Stimulated activated CD4-positive, alpha-beta T cell treated with anti-CD3 and anti-CD28 coated beads, Interleukin-2, amount 100 ng/mL, for 24 hours (primary cell): ENCODE measurements at regions not wholly inside any gene's neighbourhood (a gene's known extent, or its start where the extent isn't known, plus 50 kb on each side); places are given as distances from the start of the nearest gene placed in this dataset.

Experiments used
- DNase-seq, 2 donors: peaks; one replicate each; pipeline ENCODE4 v3.0.0-alpha.2; 2020

DNA sequence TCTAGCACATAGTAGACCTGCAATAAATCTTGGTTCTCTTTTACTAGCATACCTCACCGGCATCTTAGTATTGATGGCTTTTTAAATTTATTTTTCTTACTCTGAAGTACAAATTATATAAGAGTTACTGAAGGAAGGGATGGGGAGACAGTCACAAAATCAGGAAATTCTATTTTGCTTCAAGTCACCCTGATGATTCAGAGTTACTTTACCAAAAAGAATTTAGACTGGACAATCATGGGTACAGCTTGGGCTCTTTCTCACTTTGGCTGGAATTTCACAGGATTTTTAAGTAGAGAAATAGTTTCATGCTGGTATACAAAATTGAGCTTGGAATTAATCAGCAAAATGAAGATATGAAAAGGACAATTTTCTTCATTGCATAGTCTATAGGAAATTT, 919.2 kb downstream of the METTL15 start:
- no peak for DNase-seq

DNA sequence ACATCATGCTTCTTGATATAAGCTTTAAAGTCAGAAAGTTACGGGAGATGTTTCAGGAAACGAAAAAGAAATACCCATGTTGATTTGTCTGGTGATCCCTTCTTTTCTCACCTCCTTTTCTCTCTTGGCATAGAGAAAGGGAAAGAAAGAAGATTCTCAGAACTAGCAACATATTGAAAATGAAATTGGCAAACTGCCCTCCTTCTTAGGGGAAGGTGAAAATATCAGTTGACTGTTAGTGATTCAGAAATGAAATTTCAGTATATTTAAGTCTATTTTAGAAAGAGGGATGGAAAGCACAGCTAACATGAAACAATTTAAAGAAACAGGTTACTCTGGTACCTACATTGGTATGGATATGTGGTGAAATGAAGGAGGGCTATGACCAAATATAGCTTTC, 918.1 kb downstream of the METTL15 start:
- no peak for DNase-seq

DNA sequence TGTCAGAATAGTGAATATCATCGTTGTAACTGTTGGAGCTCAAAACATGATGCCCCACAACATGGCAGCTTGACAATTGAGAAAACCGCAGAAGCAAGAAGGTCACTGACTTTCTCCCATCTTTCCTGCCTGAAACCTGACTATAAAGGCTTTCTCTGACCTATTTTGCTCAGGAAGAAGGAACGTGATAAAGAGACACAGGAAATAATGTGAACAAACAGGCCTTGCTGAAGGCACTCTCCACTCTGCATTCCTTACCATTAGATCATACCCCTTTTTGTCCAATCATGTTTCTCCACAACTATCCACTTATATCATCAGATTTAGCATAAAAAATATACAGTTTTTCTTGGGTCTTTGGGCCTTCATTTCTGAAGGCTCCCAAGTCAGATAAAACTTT, 916.8 kb downstream of the METTL15 start:
- DNase-seq, result no peak

DNA sequence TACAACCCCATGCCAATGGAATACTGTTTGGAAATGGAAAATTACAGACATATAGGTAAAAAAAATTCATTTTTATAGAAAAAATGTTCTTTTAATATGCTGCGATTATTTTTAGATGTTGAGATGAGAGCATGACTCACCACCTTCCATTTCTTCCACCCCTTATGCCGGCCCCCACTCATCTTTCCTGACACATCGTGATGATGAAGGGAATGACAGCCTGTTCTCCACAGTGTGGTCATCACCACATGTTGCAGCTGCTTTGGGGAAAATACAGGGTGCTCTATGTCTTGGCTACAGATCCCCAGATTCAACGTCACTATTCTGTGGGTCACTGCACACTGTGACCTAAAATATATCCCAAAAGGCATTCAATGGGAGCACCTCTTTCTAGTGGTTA, 916.2 kb downstream of the METTL15 start:
- DNase-seq, result no peak

DNA sequence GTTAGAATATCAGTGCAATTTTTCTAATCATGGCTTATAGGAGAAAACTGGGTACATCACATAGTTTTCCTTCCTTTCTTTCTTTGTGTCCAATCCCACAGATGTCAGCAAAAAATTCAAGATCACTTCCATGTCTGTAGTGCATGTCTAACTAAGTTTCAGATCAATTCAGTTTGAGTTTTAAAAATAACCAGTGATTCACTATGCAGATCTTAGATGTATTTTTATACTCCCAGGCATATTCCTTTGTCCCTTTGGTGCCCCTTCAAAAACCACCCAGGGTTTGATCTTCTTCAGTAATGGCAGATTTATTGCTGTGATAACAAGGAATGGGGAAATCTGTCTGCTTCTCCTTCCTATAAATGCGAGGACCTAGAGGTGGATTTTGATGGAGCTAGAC, 915.6 kb downstream of the METTL15 start:
- no peak for DNase-seq

DNA sequence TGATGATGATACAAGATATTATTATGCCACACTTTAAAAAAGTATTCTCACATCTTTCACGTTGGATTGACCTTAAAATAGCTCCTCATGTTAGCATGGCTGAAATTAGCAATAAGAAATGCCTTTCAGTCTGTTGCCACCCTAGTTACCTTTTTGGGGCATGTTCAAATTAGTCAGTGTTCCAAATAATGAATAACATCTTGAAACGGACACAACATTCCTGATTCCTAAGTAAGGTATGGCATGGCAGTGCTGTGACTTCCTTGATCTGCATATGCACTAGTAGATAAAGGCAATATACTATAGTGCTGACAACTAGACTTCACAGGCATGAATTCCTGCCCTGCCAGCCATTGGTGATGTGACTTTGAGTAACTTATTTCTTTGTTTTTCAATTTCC, 914.5 kb downstream of the METTL15 start:
- no peak for DNase-seq

DNA sequence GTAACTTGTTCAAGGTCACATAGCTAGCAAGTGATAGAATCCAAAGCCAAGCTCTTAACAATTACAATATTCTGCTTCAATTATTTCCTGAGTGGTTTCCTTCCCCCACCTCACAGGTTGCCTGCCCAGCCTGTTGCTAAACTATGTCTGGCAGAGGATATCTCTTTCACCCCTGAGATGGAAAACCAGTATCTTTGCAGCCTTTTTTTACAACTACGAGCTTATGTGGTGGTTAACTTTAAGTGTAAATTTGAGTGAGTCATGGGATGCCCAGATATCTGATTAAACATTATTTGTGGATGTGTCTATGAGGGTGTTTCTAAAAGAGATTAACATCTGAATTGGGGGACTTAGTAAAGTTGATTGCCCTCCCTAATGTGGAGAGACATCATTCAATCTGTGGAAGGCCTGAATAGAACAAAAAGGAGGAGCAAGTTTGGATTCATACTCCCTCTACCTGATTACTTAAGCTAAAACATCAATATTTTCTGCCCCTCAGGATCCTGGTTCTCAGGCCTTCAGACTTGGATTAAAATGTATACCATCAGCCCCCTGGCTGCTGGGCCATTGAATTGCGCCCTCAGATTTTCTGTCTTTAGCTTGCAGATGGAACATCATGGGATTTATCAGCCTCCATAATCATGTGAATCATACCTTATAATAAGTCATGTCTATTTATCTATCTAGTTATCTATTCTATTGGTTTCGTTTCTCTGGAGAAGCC, 911.9 kb downstream of the METTL15 start:
- no peak for DNase-seq

DNA sequence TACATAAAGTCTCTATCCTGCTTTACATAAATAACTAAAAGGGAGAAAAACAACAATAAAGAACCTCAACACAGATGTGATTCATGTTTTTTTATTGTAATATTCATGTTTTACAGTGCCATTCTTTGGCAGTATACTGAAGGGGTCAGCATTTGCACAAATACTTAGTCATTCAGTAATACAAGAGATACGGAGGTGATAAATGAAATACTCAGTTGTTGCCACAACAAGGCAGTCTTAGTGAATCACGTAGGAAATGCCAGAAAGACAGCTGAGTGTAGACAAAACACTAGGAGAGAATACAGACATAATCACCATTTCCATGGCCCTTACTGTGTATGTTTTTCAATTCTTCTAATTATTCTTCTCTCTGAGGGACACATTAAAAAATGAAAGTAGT, 910.4 kb downstream of the METTL15 start:
- no peak for DNase-seq

DNA sequence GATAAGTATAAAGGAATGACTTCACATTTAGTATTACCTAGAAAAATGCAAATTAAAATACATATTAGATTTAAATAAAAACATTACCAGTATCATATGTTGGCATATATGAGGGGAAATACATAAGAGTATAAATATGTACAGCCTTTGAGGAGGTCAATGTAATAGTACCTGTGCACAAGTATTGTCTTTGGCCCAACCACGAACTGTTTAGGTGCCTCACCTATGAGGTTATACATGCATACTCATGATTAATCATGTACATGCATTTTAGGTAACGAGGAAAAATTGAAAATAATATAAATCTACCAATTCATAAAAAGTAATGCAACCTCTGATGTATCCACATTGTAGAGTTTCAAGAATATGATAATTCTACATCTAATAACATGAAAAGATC, 909.8 kb downstream of the METTL15 start:
- no peak for DNase-seq

DNA sequence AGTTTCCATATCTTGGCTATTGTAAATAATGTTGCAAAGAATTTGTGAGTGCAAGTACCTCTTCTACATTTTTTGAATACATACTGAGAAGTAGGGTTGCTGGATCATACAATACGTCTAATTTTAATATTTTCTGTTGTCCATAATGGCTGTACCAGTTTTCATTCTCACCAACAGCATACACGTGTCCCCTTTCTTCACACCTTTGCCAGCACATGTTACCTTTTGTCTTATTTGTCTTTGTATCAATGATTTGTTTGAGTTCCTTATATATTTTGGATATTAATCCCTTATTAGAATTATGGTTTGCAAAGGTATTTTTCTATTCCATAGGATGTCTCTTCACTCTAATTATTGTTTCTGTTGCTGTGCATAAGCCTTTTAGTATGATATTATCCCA, 904.3 kb downstream of the METTL15 start:
- DNase-seq, result no peak

DNA sequence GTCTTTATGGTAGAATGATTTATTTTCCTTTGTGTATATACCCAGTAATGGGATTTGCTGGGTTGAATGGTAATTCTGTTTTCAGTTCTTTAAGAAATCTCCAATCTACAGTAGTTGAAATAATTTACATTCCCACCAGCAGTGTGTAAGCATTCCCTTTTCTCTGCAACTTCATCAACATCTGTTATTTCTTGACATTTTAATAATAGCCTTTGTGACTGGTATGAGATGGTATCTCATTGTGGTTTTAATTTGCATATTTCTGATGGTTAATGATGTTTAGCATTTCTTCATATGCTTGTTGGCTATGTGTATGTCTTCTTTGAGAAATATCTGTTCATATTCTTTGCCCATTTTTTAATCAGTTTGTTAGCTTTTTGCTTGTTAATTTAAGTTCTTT, 901.2 kb downstream of the METTL15 start:
- no peak for DNase-seq

DNA sequence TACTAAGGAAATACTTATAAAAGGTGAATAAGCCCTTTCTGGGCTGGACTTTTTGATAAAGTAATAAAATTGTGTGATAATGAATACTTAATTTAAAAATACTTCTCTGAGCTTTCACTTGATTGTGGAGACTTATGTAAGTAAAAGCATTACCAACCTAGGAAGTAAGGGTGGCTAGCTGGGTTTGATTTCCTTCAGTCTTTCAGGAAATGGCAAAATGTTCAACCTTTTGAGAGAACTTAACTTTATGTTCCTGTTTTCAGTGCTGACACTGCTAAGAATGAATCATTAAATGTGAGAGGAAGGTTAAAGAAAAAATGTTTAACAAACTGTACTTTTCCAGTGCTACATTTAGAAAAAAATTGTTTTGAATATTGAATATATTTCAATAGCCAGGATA, 900.3 kb downstream of the METTL15 start:
- no peak for DNase-seq

DNA sequence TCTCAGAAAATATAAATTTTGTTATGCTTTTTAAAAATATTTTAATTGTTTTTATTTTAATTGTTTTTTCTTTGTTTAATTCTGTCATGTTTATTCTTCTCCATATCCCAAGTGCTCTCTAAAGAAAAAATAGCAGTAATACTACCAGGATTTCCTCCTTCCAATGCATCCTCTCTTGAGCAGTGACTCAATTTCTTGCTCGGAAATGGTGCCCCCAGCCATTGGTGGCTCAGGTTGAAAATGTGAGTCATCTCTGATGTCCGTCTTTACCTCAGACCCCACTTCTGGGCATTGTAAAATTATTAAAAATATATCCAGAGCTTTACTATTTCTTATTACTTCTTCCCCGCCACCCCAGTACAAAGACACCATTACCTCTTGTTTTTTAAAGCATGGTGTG, 898.5 kb downstream of the METTL15 start:
- no peak for DNase-seq

DNA sequence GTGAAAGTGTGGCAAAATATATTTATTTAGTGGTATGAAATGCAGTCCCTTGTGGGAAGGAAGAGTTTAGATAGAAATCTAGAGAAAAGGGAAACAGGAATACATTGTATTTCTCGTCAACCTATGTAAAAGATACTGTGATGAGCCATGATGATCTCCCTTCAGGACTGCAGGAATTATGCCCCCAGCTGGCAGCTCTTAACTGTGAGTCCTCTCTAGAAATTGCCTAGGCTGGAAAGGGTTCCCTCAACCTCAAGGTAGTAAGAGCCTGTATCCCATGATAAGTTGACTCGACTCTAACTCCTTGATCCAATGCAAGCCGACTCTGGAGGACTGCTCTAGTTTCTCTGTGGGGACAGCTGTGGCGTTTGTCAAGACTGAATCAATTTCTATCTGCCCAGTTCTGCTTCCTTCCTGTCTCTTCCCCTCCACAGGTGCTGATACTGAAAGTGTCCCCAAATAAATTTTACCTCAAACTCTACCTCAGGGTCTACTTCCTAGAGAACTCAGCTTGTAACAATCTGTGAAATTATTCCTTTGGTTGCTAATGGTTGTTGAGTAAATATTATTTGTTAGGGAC, 897.3 kb downstream of the METTL15 start:
- DNase-seq, result no peak

DNA sequence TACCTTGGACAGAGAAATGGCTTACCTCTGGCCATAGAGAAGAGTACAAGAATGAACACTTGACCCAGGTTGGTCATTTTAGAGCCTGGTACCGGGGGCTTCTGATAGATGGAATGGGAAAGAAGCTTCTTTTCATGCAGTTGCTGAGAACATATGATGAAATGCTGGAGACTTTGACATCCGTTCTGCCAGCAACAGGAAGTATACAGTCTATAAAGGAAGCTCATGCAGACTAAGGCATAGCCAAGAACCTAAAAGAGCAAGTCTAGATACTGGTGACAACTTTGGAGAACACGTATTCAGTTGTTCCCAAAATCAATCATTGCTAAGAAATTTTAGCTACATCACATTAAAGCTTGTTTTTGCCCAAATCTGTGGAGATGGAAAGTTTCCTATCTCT, 894.6 kb downstream of the METTL15 start:
- no peak for DNase-seq

DNA sequence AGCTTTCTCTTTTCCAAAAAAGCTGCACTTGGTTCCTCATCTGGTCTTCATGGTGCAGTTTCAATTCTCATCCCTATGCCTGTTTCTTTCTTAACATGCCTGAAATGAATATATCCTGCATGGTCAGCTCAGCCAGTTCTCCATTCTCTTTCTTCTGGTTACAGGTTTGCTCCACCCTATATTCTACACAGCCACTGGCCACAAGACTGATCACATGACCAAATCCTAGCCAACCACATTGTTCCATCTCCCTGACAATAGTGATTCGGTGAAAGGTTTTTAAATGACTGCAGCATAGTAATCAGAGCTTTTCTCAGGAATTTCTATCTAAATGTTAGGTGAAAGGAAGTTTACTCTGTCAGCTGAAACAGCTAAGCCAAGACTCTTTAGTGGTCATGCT, 891.4 kb downstream of the METTL15 start:
- no peak for DNase-seq

DNA sequence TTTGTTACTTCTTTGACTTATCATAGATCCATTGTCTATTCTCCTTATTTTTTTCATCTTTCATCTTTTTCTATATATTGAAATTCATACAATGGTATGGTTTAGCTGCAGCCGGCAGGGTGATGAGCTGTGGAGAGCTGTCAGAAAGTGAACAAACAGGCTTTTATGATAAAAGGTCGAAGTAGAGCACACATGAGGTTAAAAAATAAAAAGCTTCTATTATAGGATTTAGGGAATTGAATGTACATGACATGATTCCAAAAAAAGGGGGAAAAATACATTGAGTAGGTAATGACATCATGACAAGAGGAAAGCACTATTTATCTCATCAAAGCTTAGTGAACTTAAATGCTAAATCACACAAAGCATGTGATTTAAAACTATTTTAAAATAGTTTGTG, 884.8 kb downstream of the METTL15 start:
- no peak for DNase-seq

DNA sequence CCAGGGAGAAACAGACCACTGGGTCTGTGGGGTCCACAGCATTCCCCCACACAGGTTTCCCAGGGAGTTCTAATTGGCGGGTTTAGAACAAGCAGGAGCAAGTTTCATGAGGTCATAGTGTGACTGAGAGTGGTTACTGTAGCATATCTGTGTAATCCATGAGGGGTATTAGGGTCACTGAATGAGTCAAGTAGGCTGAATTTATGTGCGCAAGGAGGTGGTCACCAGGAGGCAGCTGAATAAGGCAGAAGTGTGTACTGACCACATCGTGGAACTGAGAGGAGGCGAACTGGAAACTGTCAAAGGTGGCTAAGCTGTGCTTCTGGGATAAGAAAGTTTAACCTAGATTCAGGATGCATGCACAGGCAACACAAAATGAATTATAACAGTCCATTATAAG, 876.0 kb downstream of the METTL15 start:
- DNase-seq, result no peak

DNA sequence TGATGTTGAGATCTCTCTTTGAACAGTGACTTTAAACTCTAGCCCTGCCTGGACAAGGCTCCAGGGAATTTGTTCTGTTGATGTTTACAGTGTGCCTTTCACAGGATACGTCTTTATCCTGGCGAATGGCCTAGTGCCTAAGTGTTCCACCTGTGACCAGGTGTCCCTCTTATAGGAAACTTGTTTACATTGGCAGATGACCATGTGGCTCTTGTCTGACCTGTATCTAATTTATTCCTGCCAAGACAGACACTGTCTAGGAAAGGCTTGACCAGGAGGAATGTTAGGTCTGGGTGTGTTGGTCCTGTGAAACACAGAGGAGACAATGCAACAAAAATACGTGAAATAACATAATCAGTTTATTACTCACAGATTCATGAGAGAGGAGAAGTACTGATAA, 875.6 kb downstream of the METTL15 start:
- no peak for DNase-seq

DNA sequence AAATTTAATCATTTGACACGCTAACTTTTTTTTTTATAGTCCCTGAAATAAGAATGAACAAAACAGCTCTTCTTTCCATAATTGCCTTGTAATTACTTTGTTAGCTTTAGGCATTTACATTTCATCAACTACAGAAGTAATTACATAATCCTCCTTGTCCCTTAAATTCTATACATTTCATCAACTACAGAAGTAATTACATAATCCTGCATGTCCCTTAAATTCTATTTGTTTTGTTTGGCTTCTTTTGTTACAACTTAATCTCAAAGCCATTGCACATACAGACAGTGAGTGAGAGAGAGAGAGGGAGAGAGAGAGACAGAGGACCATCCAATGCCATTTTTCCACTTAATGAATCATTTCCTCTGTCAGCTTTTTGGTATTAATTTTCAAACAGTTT, 873.2 kb downstream of the METTL15 start:
- no peak for DNase-seq

DNA sequence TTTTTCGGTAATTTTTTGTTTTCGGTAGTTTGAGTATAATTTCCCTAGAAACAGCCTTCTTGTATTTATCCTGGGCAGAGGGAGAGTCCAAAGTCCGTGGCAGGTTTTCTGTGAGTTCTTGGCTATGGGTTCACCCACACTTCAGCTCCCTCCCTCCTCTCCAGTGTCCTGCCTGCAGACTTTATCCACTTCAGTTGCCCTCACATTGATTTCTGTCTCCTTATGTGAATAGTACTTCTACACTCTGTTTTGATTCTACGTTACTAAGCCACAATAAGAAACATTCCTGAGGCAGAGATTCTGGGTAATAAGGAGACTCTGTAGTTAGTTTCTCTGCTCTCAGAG, 868.6 kb downstream of the METTL15 start:
- DNase-seq, result no peak

DNA sequence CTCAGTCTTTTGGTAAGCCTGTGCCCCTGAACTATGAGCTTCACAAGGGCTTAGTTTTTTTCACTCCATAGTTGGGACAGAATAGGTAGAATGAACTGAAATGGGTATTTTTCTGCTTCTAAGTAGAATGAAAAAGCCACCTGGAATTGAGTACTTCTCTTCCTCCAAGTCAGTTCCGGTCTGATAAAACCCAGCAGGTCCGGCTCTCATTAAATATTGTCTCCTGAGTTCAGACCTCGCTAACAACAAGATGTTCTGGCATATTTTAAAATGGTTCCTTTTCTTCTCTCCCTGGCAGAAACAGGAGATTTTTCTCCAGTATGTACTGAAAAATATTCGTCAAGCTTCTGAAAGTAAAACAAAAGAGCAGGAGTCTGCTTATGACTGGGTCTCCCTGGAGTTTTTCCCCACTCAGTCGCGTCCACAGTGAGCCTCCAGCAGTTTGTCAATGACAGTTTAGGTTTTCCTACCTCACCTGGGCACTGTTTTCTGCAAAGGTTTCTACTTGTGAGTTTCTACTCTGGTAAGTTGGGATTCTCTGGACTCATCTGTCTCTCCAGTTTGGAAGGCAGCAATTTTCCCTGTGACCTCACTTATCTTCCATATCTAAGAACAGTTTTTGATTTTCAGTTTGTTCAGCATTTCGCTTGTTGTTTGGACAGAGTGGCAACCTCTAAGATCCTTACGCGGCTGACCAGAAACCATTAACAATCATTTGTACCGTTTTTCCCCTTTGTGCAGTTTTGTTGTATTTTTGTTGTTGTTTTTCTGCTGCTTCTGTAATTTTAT, 868.0 kb downstream of the METTL15 start:
- no peak for DNase-seq

DNA sequence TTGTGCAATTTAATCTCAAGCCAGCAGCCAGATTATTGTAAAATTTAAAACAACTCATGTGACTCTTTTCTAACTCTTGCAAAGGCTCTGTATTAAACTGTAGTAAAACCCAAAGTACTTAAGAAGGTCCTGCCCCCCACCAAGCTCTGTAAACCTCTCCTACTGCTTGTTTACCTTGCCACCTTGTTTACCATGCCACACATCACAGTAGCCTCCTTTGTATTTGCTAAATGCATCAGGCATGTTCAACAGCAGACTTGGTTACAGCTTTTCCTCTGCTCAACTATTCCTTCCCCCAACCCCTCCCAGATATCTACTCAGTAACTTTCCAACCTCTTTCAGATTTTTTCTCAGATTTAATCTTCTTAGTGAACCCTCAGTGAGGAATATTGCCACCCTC, 861.6 kb downstream of the METTL15 start:
- DNase-seq, result no peak

DNA sequence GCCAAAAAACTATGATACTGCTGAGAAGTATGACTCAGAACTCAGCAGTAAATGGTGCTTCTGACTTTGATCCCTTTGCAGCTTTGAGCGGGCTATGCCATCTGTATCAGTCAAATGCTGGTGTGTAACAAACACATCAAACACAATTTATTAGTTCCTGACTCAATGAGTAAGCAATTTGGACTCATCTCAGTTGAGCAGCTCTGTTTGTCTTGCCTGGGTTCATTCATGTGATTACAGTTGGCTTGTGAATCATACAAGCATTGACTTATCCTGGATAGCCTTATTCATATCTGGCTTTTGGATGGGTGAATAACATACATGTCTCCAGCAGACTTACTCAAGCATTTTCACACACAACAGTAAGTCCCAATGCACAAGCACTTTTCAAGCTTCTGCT, 858.8 kb downstream of the METTL15 start:
- no peak for DNase-seq

DNA sequence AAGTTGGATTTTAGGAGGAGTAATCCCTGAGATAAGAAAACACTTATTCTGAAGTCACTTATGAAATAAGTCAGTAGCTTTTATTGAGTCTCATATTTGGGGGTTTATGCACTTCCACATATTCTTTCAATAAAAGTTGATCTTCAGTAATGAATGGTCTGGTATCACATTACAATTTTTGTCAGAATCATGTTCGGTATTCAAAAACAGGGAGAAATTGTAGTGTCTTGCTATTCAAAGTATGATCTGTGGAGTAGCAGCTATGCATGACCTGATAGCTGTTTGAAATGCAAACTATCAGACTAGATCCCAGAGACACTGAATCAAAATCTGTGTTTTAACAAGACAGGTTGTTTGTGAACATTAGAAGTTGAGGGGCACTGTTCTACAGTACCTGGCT, 857.6 kb downstream of the METTL15 start:
- no peak for DNase-seq
